ENCODE measurements at regions not wholly inside any gene's neighbourhood (a gene's known extent, or its start where the extent isn't known, plus 50 kb on each side); places are given as distances from the start of the nearest gene placed in this dataset.

DNA sequence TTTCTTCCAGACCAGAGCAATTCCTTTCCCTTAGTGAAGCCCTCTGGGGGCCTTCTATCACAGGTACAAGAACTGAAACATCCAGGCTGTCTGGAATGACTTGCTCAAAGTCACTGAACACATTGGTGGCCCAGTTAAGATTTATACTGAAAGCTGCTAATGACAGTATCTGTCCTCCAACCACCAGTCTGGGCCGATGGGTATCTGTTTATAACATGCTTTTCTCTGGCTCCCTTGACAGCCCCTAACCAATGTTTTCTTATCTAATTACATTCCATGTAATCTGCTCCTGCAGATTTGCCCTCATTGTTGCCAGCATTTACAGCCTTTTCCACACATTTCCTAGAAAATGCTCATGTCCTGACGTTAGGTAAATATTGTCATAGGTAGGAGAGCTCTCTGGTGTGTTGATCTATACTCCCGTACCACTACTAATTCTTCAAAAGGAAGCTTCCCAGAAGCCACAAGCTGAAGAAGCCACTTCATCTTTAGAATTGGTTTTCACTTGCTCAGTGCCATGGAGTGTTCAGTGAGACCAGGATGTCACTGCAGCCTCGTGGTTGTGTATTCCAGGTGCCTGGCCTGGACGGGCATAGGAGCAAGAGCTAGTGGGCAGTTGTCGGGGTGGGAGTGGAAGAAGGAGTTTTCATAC, 163.9 kb downstream of the TSEN15 start:
- Histone ChIP-seq H3K79me2 (ENCODE audit: control insufficient read depth, insufficient read depth, low read length) (no peaks in the 10 kb centered on the region), H3K4me2 (ENCODE audit: control insufficient read depth, insufficient read depth) (no peak overlapping the region), H4K20me1 (ENCODE audit: control insufficient read depth, insufficient read depth) (no peaks in the 10 kb centered on the region), H3K9me3 (replicated peaks; ENCODE audit: control insufficient read depth, insufficient read depth, low read length) (no peaks in the 10 kb centered on the region), H3K4me3 (no peak overlapping the region), H3K4me1 (ENCODE audit: control insufficient read depth, insufficient read depth, low read length) (peaks cover 6% of the 10 kb centered on the region), H3K36me3 (ENCODE audit: control insufficient read depth in 2 of 2, insufficient read depth in 2 of 2, low read length in 1 of 2) (no peaks in the 10 kb centered on the region), H3K27me3 (replicated peaks in 1 of 2; ENCODE audit: control insufficient read depth in 2 of 2, insufficient read depth in 2 of 2, low read length in 1 of 2) (no peaks in the 10 kb centered on the region; a peak in 1 of 4 replicates), H3K9ac (ENCODE audit: control insufficient read depth, insufficient read depth, low read length) (no peak overlapping the region), H2AFZ (ENCODE audit: control insufficient read depth, low read depth, low read length) (no peak overlapping the region), H3K27ac (ENCODE audit: control insufficient read depth, insufficient read depth) (no peak overlapping the region)
- intact Hi-C loops (cut with micrococcal nuclease; ENCODE audit: unreplicated experiment) (no loop called here), in situ Hi-C loops (cut with MboI) (no loop called here)
- 4% methylated on average over 6 of the region's 6 CpGs for WGBS (ENCODE audit: insufficient coverage, insufficient replicate concordance, low lambda C conversion rate, missing lambda C conversion rate)
- DNase-seq (ENCODE audit: low read depth, low spot score) (no peak), FAIRE-seq (no peak), ATAC-seq (peak; percentile 44)
- BruUV-seq (replicated peaks) = no TSS peak
- ChIA-PET SMC1A (ENCODE audit: uncharacterized antibody, unreplicated experiment) (interaction anchor here (0.8 to 1.2 kb wide), 2 partner anchors 10 to 15 kb away, joined by 3 read pairs; no protein-coding TSS in a partner anchor), POLR2A (no interaction called here), RAD21 (ENCODE audit: unreplicated experiment) (interaction anchor here (1.0 kb wide), 1 partner anchor 51 kb away, joined by 3 read pairs; no protein-coding TSS in a partner anchor), CTCF (no interaction called here)
- TF ChIP-seq NFYA (IDR thresholded peaks at IDR 0.05; ENCODE audit: borderline replicate concordance, low read depth, low read length) (no peak), RAD51 (IDR thresholded peaks at IDR 0.05) (no peak), LARP7 (IDR thresholded peaks at IDR 0.05) (no peak), MYC (IDR thresholded peaks at IDR 0.05; ENCODE audit: insufficient read depth, insufficient read length, insufficient replicate concordance, low read length, severe bottlenecking) (no peak), ZNF24 (IDR thresholded peaks at IDR 0.05) (no peak), POLR2AphosphoS2 (IDR thresholded peaks at IDR 0.05; ENCODE audit: low read depth, low read length) (no peak), RAD21 (IDR thresholded peaks at IDR 0.05; ENCODE audit: insufficient read depth, low read depth, low read length) (no peak), DPF2 (IDR thresholded peaks at IDR 0.05) (no peak)
- TF ChIP-seq, protein P1, sequence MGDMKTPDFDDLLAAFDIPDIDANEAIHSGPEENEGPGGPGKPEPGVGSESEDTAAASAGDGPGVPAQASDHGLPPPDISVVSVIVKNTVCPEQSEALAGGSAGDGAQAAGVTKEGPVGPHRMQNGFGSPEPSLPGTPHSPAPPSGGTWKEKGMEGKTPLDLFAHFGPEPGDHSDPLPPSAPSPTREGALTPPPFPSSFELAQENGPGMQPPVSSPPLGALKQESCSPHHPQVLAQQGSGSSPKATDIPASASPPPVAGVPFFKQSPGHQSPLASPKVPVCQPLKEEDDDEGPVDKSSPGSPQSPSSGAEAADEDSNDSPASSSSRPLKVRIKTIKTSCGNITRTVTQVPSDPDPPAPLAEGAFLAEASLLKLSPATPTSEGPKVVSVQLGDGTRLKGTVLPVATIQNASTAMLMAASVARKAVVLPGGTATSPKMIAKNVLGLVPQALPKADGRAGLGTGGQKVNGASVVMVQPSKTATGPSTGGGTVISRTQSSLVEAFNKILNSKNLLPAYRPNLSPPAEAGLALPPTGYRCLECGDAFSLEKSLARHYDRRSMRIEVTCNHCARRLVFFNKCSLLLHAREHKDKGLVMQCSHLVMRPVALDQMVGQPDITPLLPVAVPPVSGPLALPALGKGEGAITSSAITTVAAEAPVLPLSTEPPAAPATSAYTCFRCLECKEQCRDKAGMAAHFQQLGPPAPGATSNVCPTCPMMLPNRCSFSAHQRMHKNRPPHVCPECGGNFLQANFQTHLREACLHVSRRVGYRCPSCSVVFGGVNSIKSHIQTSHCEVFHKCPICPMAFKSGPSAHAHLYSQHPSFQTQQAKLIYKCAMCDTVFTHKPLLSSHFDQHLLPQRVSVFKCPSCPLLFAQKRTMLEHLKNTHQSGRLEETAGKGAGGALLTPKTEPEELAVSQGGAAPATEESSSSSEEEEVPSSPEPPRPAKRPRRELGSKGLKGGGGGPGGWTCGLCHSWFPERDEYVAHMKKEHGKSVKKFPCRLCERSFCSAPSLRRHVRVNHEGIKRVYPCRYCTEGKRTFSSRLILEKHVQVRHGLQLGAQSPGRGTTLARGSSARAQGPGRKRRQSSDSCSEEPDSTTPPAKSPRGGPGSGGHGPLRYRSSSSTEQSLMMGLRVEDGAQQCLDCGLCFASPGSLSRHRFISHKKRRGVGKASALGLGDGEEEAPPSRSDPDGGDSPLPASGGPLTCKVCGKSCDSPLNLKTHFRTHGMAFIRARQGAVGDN (IDR thresholded peaks at IDR 0.05) = no peak
- TF ChIP-seq, protein P2, sequence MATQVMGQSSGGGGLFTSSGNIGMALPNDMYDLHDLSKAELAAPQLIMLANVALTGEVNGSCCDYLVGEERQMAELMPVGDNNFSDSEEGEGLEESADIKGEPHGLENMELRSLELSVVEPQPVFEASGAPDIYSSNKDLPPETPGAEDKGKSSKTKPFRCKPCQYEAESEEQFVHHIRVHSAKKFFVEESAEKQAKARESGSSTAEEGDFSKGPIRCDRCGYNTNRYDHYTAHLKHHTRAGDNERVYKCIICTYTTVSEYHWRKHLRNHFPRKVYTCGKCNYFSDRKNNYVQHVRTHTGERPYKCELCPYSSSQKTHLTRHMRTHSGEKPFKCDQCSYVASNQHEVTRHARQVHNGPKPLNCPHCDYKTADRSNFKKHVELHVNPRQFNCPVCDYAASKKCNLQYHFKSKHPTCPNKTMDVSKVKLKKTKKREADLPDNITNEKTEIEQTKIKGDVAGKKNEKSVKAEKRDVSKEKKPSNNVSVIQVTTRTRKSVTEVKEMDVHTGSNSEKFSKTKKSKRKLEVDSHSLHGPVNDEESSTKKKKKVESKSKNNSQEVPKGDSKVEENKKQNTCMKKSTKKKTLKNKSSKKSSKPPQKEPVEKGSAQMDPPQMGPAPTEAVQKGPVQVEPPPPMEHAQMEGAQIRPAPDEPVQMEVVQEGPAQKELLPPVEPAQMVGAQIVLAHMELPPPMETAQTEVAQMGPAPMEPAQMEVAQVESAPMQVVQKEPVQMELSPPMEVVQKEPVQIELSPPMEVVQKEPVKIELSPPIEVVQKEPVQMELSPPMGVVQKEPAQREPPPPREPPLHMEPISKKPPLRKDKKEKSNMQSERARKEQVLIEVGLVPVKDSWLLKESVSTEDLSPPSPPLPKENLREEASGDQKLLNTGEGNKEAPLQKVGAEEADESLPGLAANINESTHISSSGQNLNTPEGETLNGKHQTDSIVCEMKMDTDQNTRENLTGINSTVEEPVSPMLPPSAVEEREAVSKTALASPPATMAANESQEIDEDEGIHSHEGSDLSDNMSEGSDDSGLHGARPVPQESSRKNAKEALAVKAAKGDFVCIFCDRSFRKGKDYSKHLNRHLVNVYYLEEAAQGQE (IDR thresholded peaks at IDR 0.05; ENCODE audit: low read depth, low read length) = no peak
- TF ChIP-seq, protein P3, sequence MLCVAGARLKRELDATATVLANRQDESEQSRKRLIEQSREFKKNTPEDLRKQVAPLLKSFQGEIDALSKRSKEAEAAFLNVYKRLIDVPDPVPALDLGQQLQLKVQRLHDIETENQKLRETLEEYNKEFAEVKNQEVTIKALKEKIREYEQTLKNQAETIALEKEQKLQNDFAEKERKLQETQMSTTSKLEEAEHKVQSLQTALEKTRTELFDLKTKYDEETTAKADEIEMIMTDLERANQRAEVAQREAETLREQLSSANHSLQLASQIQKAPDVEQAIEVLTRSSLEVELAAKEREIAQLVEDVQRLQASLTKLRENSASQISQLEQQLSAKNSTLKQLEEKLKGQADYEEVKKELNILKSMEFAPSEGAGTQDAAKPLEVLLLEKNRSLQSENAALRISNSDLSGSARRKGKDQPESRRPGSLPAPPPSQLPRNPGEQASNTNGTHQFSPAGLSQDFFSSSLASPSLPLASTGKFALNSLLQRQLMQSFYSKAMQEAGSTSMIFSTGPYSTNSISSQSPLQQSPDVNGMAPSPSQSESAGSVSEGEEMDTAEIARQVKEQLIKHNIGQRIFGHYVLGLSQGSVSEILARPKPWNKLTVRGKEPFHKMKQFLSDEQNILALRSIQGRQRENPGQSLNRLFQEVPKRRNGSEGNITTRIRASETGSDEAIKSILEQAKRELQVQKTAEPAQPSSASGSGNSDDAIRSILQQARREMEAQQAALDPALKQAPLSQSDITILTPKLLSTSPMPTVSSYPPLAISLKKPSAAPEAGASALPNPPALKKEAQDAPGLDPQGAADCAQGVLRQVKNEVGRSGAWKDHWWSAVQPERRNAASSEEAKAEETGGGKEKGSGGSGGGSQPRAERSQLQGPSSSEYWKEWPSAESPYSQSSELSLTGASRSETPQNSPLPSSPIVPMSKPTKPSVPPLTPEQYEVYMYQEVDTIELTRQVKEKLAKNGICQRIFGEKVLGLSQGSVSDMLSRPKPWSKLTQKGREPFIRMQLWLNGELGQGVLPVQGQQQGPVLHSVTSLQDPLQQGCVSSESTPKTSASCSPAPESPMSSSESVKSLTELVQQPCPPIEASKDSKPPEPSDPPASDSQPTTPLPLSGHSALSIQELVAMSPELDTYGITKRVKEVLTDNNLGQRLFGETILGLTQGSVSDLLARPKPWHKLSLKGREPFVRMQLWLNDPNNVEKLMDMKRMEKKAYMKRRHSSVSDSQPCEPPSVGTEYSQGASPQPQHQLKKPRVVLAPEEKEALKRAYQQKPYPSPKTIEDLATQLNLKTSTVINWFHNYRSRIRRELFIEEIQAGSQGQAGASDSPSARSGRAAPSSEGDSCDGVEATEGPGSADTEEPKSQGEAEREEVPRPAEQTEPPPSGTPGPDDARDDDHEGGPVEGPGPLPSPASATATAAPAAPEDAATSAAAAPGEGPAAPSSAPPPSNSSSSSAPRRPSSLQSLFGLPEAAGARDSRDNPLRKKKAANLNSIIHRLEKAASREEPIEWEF (IDR thresholded peaks at IDR 0.05; ENCODE audit: insufficient replicate concordance, low read depth, low read length) = no peak

Data from GM12878 (cell line).